Fibroblast of skin of scalp (primary cell): ENCODE measurements at regions not wholly inside any gene's neighbourhood (a gene's known extent, or its start where the extent isn't known, plus 50 kb on each side); places are given as distances from the start of the nearest gene placed in this dataset.
"Not testable (repeated sequence)": the region's sequence is repeated elsewhere in the genome, so short reads cannot be mapped to it uniquely, and the experiment has no call there.

Experiments
- DNase-seq: peaks from one replicate; pipeline ENCODE4 v3.0.0-alpha.2; 2013

- DNase-seq, result no peak
Observed at GRCh38 chr7:109497053-109497452, 927.4 kb downstream of the DNAJB9 start.

- no peak for DNase-seq
Observed at GRCh38 chr7:109498131-109498530, 928.5 kb downstream of the DNAJB9 start.

- no peak for DNase-seq
Observed at GRCh38 chr7:109503421-109503820, 933.7 kb downstream of the DNAJB9 start.

GRCh38 chr7:109522585-109522984, 952.9 kb downstream of the DNAJB9 start:
- no peak for DNase-seq

GRCh38 chr7:109527833-109528232, 958.2 kb downstream of the DNAJB9 start:
- DNase-seq, result no peak

- DNase-seq, result no peak
Observed at GRCh38 chr7:109529712-109530111, 960.0 kb downstream of the DNAJB9 start.

GRCh38 chr7:109532262-109532992, 962.8 kb downstream of the DNAJB9 start:
- DNase-seq, result no peak

GRCh38 chr7:109545686-109546085, 976.0 kb downstream of the DNAJB9 start:
- no peak for DNase-seq

GRCh38 chr7:109549471-109550193, 980.0 kb downstream of the DNAJB9 start:
- DNase-seq, result no peak

GRCh38 chr7:109552017-109552416, 982.3 kb downstream of the DNAJB9 start:
- no peak for DNase-seq

GRCh38 chr7:109577265-109577664, 1007.6 kb downstream of the DNAJB9 start:
- no peak for DNase-seq

- no peak for DNase-seq
Observed at GRCh38 chr7:109579901-109580300, 1010.2 kb downstream of the DNAJB9 start.

- DNase-seq, result no peak
Observed at GRCh38 chr7:109582211-109582610, 1012.5 kb downstream of the DNAJB9 start.

- not testable (repeated sequence) for DNase-seq
Observed at GRCh38 chr7:109596948-109597347, 1027.3 kb downstream of the DNAJB9 start.

GRCh38 chr7:109611656-109612055, 1042.0 kb downstream of the DNAJB9 start:
- DNase-seq, result no peak

- no peak for DNase-seq
Observed at GRCh38 chr7:109616551-109617069, 1046.9 kb downstream of the DNAJB9 start.

- DNase-seq, result no peak
Observed at GRCh38 chr7:109622320-109622719, 1052.6 kb downstream of the DNAJB9 start.

GRCh38 chr7:109632890-109633289, 1063.2 kb downstream of the DNAJB9 start:
- DNase-seq, result not testable (repeated sequence)

- DNase-seq, result no peak
Observed at GRCh38 chr7:109635374-109635773, 1065.7 kb downstream of the DNAJB9 start.

GRCh38 chr7:109637428-109637990, 1067.8 kb downstream of the DNAJB9 start:
- no peak for DNase-seq

GRCh38 chr7:109638321-109638720, 1068.6 kb downstream of the DNAJB9 start:
- no peak for DNase-seq

GRCh38 chr7:109639561-109639960, 1069.9 kb downstream of the DNAJB9 start:
- no peak for DNase-seq

- DNase-seq, result no peak
Observed at GRCh38 chr7:109641445-109641844, 1071.8 kb downstream of the DNAJB9 start.

- DNase-seq, result no peak
Observed at GRCh38 chr7:109646124-109646523, 1076.5 kb downstream of the DNAJB9 start.
